ENCODE measurements at regions not wholly inside any gene's neighbourhood (a gene's known extent, or its start where the extent isn't known, plus 50 kb on each side); places are given as distances from the start of the nearest gene placed in this dataset.
"Not testable (repeated sequence)": the region's sequence is repeated elsewhere in the genome, so short reads cannot be mapped to it uniquely, and the experiment has no call there.

GRCh38 chr14:83163016-83163415 lies 1629.4 kb upstream of the SEL1L start:
- Mint-ChIP-seq H3K36me3 (no peaks in the 10 kb centered on the region), H3K27ac (no peak overlapping the region), H3K4me1 (no peaks in the 10 kb centered on the region), H3K4me3 (no peak overlapping the region), H3K9me3 (ENCODE audit: low read depth) (peaks cover 12% of the 10 kb centered on the region), H3K27me3 (no peaks in the 10 kb centered on the region)
- DNase-seq (no peak), ATAC-seq (no peak)
- CTCF ChIA-PET = no interaction called here

- H3K9me3 Mint-ChIP-seq (ENCODE audit: low read depth) = peaks cover 12% of the 10 kb centered on the region
- no peaks in the 10 kb centered on the region for H3K4me1 Mint-ChIP-seq
- DNase-seq (no peak), ATAC-seq (no peak)
- H3K27ac Mint-ChIP-seq = no peak overlapping the region
- H3K4me3 Mint-ChIP-seq = no peak overlapping the region
- H3K36me3 Mint-ChIP-seq = no peaks in the 10 kb centered on the region
- CTCF ChIA-PET = no interaction called here
- H3K27me3 Mint-ChIP-seq = no peaks in the 10 kb centered on the region
These were observed 1630.4 kb upstream of the SEL1L start for GRCh38 chr14:83164016-83164415.

DNA sequence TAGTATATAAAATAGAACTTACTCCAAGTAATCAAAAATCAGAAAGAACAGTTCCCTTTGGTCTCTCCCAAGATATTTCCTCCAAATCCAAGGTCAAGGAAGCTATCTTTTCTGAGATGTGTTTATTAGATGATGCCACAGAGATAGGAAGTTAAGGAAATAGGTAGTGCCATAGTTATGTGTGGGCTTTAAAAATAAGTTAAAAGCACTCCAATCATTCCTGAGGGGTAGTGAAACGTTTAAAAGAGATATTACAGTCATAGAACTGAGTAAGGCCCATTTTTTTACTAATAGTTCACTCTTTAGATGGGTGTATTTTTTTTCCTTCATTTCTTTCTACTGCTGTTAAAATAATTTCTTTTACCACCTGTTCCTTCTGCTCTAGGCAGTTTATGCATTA lies 1630.9 kb upstream of the SEL1L start:
- ATAC-seq = no peak
- Mint-ChIP-seq H3K27me3 (no peaks in the 10 kb centered on the region), H3K9me3 (ENCODE audit: low read depth) (peaks cover 12% of the 10 kb centered on the region), H3K36me3 (no peaks in the 10 kb centered on the region), H3K27ac (no peak overlapping the region), H3K4me1 (no peaks in the 10 kb centered on the region), H3K4me3 (no peak overlapping the region)
- no peak for DNase-seq
- CTCF ChIA-PET = no interaction called here

- Mint-ChIP-seq H3K36me3 (no peaks in the 10 kb centered on the region), H3K4me1 (no peaks in the 10 kb centered on the region)
- CTCF ChIA-PET = no interaction called here
These were observed 1636.5 kb upstream of the SEL1L start for GRCh38 chr14:83170165-83170564.

GRCh38 chr14:83171761-83172160 lies 1638.1 kb upstream of the SEL1L start:
- Mint-ChIP-seq H3K27me3 (no peaks in the 10 kb centered on the region), H3K36me3 (no peaks in the 10 kb centered on the region), H3K27ac (no peak overlapping the region), H3K4me3 (no peak overlapping the region), H3K4me1 (no peaks in the 10 kb centered on the region), H3K9me3 (ENCODE audit: low read depth) (peaks cover 8% of the 10 kb centered on the region)
- ATAC-seq (no peak), DNase-seq (no peak)
- CTCF ChIA-PET = no interaction called here

More at GRCh38 chr14:83170165-83170564, 1636.5 kb upstream of the SEL1L start:
- Mint-ChIP-seq H3K9me3 (ENCODE audit: low read depth) (peaks cover 11% of the 10 kb centered on the region), H3K4me3 (no peak overlapping the region), H3K27ac (no peak overlapping the region), H3K27me3 (no peaks in the 10 kb centered on the region)
- no peak for ATAC-seq
- DNase-seq = no peak

DNA sequence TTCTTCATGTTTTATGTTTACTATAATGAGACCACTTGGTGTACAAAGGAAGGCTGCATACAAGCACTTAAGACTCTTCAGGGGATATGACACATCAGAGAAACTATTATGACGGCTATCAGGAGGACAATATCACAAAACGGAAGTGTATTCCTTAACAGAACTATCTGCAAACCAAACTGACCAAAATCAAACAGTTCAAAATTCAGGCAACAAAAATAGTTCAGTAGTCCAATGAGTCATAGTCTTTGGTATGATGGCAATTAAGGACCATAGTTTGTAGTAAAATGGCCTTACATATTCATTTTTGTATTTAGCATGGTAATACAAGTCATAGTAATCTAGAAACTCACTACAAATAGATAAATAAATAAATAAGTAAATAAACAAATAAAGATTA lies 1638.7 kb upstream of the SEL1L start:
- no peak overlapping the region for H3K4me3 Mint-ChIP-seq
- DNase-seq (no peak), ATAC-seq (no peak)
- H3K27ac Mint-ChIP-seq = no peak overlapping the region
- no peaks in the 10 kb centered on the region for H3K36me3 Mint-ChIP-seq
- no peaks in the 10 kb centered on the region for H3K27me3 Mint-ChIP-seq
- H3K9me3 Mint-ChIP-seq (ENCODE audit: low read depth) = peaks cover 7% of the 10 kb centered on the region
- CTCF ChIA-PET = no interaction called here
- no peaks in the 10 kb centered on the region for H3K4me1 Mint-ChIP-seq

GRCh38 chr14:83173687-83174086 lies 1640.0 kb upstream of the SEL1L start:
- CTCF ChIA-PET = no interaction called here
- DNase-seq = no peak
- Mint-ChIP-seq H3K36me3 (no peaks in the 10 kb centered on the region), H3K4me1 (no peaks in the 10 kb centered on the region), H3K4me3 (no peak overlapping the region), H3K9me3 (ENCODE audit: low read depth) (peaks cover 5% of the 10 kb centered on the region), H3K27me3 (no peaks in the 10 kb centered on the region), H3K27ac (no peak overlapping the region)
- no peak for ATAC-seq

DNA sequence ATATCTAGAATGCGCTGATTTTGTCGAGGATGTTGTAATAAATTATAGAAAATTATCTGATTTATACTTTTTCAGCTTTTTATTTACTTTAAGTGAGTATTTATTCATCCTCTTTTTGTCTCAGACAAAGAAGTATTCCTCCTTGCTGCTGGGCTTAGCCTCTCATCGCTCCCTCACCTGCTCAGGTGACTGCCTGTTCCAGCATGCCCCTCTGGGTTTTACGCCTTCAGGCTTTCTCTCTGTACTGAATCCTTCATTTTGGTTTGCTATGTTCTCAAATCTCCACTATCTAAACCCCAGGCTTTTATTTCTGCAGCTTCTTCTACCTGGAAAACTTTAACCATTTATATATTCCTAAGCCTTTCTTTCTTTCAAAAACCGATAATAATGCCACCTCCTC lies 1650.9 kb upstream of the SEL1L start:
- Mint-ChIP-seq H3K27ac (no peak overlapping the region), H3K4me1 (no peaks in the 10 kb centered on the region), H3K27me3 (no peaks in the 10 kb centered on the region), H3K9me3 (ENCODE audit: low read depth) (peaks cover 6% of the 10 kb centered on the region), H3K4me3 (no peak overlapping the region), H3K36me3 (no peaks in the 10 kb centered on the region)
- CTCF ChIA-PET = no interaction called here
- no peak for DNase-seq
- no peak for ATAC-seq

- H3K4me3 Mint-ChIP-seq, H3K36me3 Mint-ChIP-seq, DNase-seq, H3K27ac Mint-ChIP-seq, H3K27me3 Mint-ChIP-seq, H3K4me1 Mint-ChIP-seq, ATAC-seq, CTCF ChIA-PET: not testable (repeated sequence)
- peaks cover 13% of the 10 kb centered on the region for H3K9me3 Mint-ChIP-seq (ENCODE audit: low read depth)
These were observed 1654.7 kb upstream of the SEL1L start for GRCh38 chr14:83188311-83188710.

- Mint-ChIP-seq H3K9me3 (ENCODE audit: low read depth) (peaks cover 19% of the 10 kb centered on the region), H3K27ac (no peak overlapping the region), H3K4me1 (no peaks in the 10 kb centered on the region), H3K36me3 (no peaks in the 10 kb centered on the region), H3K4me3 (no peak overlapping the region), H3K27me3 (no peaks in the 10 kb centered on the region)
- ATAC-seq (no peak), DNase-seq (no peak)
- CTCF ChIA-PET = no interaction called here
These were observed 1662.6 kb upstream of the SEL1L start for GRCh38 chr14:83196236-83196635.

DNA sequence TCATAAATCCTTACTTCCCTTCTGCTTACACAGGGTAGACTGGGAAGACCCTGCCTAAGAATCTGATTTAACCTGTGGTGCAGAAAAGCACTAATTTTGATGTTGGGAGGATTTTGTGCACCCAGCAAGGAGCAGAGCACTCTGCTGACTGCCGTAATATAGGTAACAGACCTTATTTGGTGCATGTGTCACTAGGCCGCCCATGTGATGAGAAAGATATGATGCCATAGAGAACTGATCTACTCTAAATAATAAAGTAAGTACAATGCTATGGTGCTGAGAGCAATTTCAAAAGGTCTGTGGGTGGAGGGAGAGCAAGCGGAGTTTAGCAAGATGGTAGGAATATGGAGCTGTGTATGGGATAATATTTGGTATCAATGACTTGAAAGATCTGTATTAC lies 1663.6 kb upstream of the SEL1L start:
- no peak for DNase-seq
- H3K36me3 Mint-ChIP-seq = no peaks in the 10 kb centered on the region
- no peak overlapping the region for H3K27ac Mint-ChIP-seq
- no peaks in the 10 kb centered on the region for H3K4me1 Mint-ChIP-seq
- ATAC-seq = no peak
- H3K27me3 Mint-ChIP-seq = no peaks in the 10 kb centered on the region
- no peak overlapping the region for H3K4me3 Mint-ChIP-seq
- H3K9me3 Mint-ChIP-seq (ENCODE audit: low read depth) = peaks cover 12% of the 10 kb centered on the region
- CTCF ChIA-PET = no interaction called here

DNA sequence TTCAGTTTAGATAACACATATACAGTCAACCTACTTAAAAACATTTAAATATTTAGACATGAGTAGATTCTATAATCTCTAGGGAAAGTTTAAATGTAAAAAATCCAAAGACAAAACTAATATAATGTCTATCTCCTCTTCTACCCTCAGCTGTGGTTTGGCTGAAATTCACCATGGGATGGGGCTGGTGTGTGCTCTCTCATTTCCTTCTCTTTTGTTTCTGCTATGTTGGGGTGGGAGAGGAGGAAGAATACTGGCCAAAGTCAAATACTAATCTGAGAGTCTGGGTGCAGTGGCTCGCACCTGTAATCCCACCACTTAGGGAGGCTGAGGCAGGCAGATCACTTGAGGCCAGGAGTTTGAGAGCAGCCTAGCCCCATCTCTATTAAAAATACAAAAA lies 1673.9 kb upstream of the SEL1L start:
- no peak overlapping the region for H3K27ac Mint-ChIP-seq
- no peaks in the 10 kb centered on the region for H3K36me3 Mint-ChIP-seq
- ATAC-seq = no peak
- CTCF ChIA-PET = no interaction called here
- no peaks in the 10 kb centered on the region for H3K9me3 Mint-ChIP-seq (ENCODE audit: low read depth)
- no peak for DNase-seq
- no peak overlapping the region for H3K4me3 Mint-ChIP-seq
- H3K27me3 Mint-ChIP-seq = no peaks in the 10 kb centered on the region
- no peaks in the 10 kb centered on the region for H3K4me1 Mint-ChIP-seq

- no peak for DNase-seq
- Mint-ChIP-seq H3K36me3 (no peaks in the 10 kb centered on the region), H3K9me3 (ENCODE audit: low read depth) (no peaks in the 10 kb centered on the region), H3K4me1 (no peaks in the 10 kb centered on the region), H3K27me3 (no peaks in the 10 kb centered on the region), H3K4me3 (no peak overlapping the region), H3K27ac (no peak overlapping the region)
- CTCF ChIA-PET = no interaction called here
- ATAC-seq = no peak
These were observed 1674.7 kb upstream of the SEL1L start for GRCh38 chr14:83208341-83208740.

DNA sequence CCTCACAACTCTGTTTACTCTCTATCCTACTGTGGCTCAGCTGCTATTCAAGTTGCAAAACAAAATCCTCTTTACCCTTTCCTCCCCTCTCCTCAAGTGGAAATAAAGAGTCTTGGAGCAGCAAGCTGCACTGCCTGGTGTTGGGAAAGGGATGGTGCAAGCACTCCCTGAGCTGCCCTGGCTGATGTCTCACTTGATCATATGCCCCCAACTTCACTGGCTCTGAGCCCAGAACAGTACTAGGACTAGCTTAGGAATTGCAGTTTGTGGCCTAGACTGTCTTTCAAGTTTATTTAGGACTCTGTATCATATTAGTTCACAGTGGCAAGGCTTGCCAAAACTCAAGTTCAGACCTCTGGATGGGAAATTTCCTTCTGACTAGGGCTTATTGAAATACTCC lies 1683.8 kb upstream of the SEL1L start:
- CTCF ChIA-PET = no interaction called here
- Mint-ChIP-seq H3K27me3 (no peaks in the 10 kb centered on the region), H3K36me3 (peaks cover 1% of the 10 kb centered on the region), H3K27ac (no peak overlapping the region), H3K4me3 (no peak overlapping the region), H3K9me3 (ENCODE audit: low read depth) (peaks cover 20% of the 10 kb centered on the region), H3K4me1 (no peaks in the 10 kb centered on the region)
- no peak for DNase-seq
- ATAC-seq = no peak

- CTCF ChIA-PET = no interaction called here
- DNase-seq (no peak), ATAC-seq (no peak)
- H3K27ac Mint-ChIP-seq = no peak overlapping the region
- no peak overlapping the region for H3K4me3 Mint-ChIP-seq
- no peaks in the 10 kb centered on the region for H3K27me3 Mint-ChIP-seq
- H3K4me1 Mint-ChIP-seq = no peaks in the 10 kb centered on the region
- H3K9me3 Mint-ChIP-seq (ENCODE audit: low read depth) = peaks cover 8% of the 10 kb centered on the region
- no peaks in the 10 kb centered on the region for H3K36me3 Mint-ChIP-seq
These were observed 1714.4 kb upstream of the SEL1L start for GRCh38 chr14:83247924-83248639.

Measured in activated CD8-positive, alpha-beta memory T cell treated with anti-CD3 and anti-CD28 coated beads, Interleukin-2, amount 10 ng/mL, durations not matched to agents 7 days and 5 days (primary cell).